Brain pericyte (primary cell): ENCODE measurements at regions not wholly inside any gene's neighbourhood (a gene's known extent, or its start where the extent isn't known, plus 50 kb on each side); places are given as distances from the start of the nearest gene placed in this dataset.

Experiments used
- DNase-seq: peaks from one replicate; pipeline ENCODE4 v3.0.0-alpha.2; 2012; ENCODE audit warnings: low read depth, low spot score

GRCh38 chr5:86977190-86977589 is 290.5 kb upstream of the RASA1 start:
- DNase-seq, result no peak

- DNase-seq, result no peak
These were observed 289.9 kb upstream of the RASA1 start for GRCh38 chr5:86977808-86978207.

- DNase-seq, result no peak
These were observed 287.8 kb upstream of the RASA1 start for GRCh38 chr5:86979811-86980411.

- no peak for DNase-seq
These were observed 285.8 kb upstream of the RASA1 start for GRCh38 chr5:86981898-86982297.

- no peak for DNase-seq
These were observed 284.5 kb upstream of the RASA1 start for GRCh38 chr5:86983208-86983607.

- no peak for DNase-seq
These were observed 280.8 kb upstream of the RASA1 start for GRCh38 chr5:86986837-86987236.

- no peak for DNase-seq
These were observed 270.2 kb upstream of the RASA1 start for GRCh38 chr5:86997516-86997915.

- DNase-seq, result no peak
These were observed 267.7 kb upstream of the RASA1 start for GRCh38 chr5:86999951-87000350.

GRCh38 chr5:87002485-87002884 is 265.2 kb upstream of the RASA1 start:
- no peak for DNase-seq

- no peak for DNase-seq
These were observed 263.6 kb upstream of the RASA1 start for GRCh38 chr5:87004101-87004500.

GRCh38 chr5:87007737-87008136 is 259.9 kb upstream of the RASA1 start:
- DNase-seq, result no peak

- no peak for DNase-seq
These were observed 258.7 kb upstream of the RASA1 start for GRCh38 chr5:87008751-87009560.

- DNase-seq, result no peak
These were observed 256.9 kb upstream of the RASA1 start for GRCh38 chr5:87010736-87011135.

- no peak for DNase-seq
These were observed 251.8 kb upstream of the RASA1 start for GRCh38 chr5:87015901-87016300.

GRCh38 chr5:87020099-87020934 is 247.4 kb upstream of the RASA1 start:
- no peak for DNase-seq

- DNase-seq, result no peak
These were observed 245.3 kb upstream of the RASA1 start for GRCh38 chr5:87022415-87022814.

- no peak for DNase-seq
These were observed 240.1 kb upstream of the RASA1 start for GRCh38 chr5:87027570-87027969.

GRCh38 chr5:87029951-87030350 is 237.7 kb upstream of the RASA1 start:
- no peak for DNase-seq

- DNase-seq, result no peak
These were observed 237.0 kb upstream of the RASA1 start for GRCh38 chr5:87030699-87031098.

- no peak for DNase-seq
These were observed 233.1 kb upstream of the RASA1 start for GRCh38 chr5:87034557-87034956.

GRCh38 chr5:87042554-87042953 is 225.1 kb upstream of the RASA1 start:
- DNase-seq, result no peak

- no peak for DNase-seq
These were observed 219.5 kb upstream of the RASA1 start for GRCh38 chr5:87048156-87048555.
